Astrocyte (in vitro differentiated cells and primary cell): ENCODE measurements at regions not wholly inside any gene's neighbourhood (a gene's known extent, or its start where the extent isn't known, plus 50 kb on each side); places are given as distances from the start of the nearest gene placed in this dataset.

Source experiments
- CTCF ChIP-seq: IDR thresholded peaks from 2 replicates; pipeline ENCODE4 v1.5.1; 2011; ENCODE audit warnings: low read depth, mild to moderate bottlenecking, inconsistent platforms, low read length, moderate library complexity; ENCODE audit not compliant: insufficient read depth
- EZH2 ChIP-seq: IDR thresholded peaks from 2 replicates; pipeline ENCODE4 v1.6.1; 2012; ENCODE audit warnings: mild to moderate bottlenecking, low read length, inconsistent platforms; ENCODE audit not compliant: insufficient read depth

GRCh38 chr2:241994086-241994485 is 124.6 kb downstream of the RTP5 start:
- no peak for TF ChIP-seq CTCF
- TF ChIP-seq EZH2: no peak
